Common myeloid progenitor, CD34-positive (primary cell): ENCODE measurements at regions not wholly inside any gene's neighbourhood (a gene's known extent, or its start where the extent isn't known, plus 50 kb on each side); places are given as distances from the start of the nearest gene placed in this dataset.

Source experiments
- CTCF ChIA-PET: fragments of 350-600 bp; sonication (Branson Sonifier 250); formaldehyde crosslinking; loops from one replicate; lab custom pipeline; 2021; ENCODE audit warnings: antibody characterized with exemption; lab: Charles Lee
- POLR2A ChIA-PET: fragments of 350-600 bp; sonication (Branson Sonifier 250); formaldehyde crosslinking; loops from one replicate; lab custom pipeline; 2021; ENCODE audit warnings: antibody characterized with exemption; lab: Charles Lee
- DNase-seq, 3 donors: peaks; one replicate each; pipeline versions ENCODE4 v3.0.0 to v3.0.0-alpha.2; 2013
- H3K27ac ChIP-seq, 2 experiments: 1 replicate in 1 of 2; 2 replicates in 1 of 2; pipeline ENCODE4 v1.7.0; 2013; ENCODE audit warnings: inconsistent platforms in 2 of 2, low read length in 2 of 2, mild to moderate bottlenecking in 2 of 2, low read depth in 1 of 2, moderate library complexity in 1 of 2; ENCODE audit not compliant: severe bottlenecking in 2 of 2, insufficient read depth in 1 of 2, poor library complexity in 1 of 2
- H3K27me3 ChIP-seq, 5 experiments: replicated peaks in 2 of 5; 1 replicate in 3 of 5; 2 replicates in 2 of 5; pipeline versions ENCODE4 v1.6.1 to v1.7.0; 2013; ENCODE audit warnings: low read length in 4 of 5, mild to moderate bottlenecking in 2 of 5, moderate library complexity in 2 of 5, inconsistent platforms in 1 of 5; ENCODE audit not compliant: insufficient read depth in 5 of 5, control insufficient read depth in 4 of 5
- H3K36me3 ChIP-seq, 4 experiments: 1 replicate in 2 of 4; 2 replicates in 2 of 4; pipeline versions ENCODE4 v1.6.1 to v1.7.0; 2013; ENCODE audit warnings: low read length in 3 of 4, control low read depth in 1 of 4, mild to moderate bottlenecking in 1 of 4; ENCODE audit not compliant: control insufficient read depth in 4 of 4, insufficient read depth in 4 of 4
- H3K4me1 ChIP-seq, 4 experiments: 1 replicate in 3 of 4; 2 replicates in 1 of 4; pipeline versions ENCODE4 v1.6.1 to v1.7.1; 2013; ENCODE audit warnings: low read length in 3 of 4, mild to moderate bottlenecking in 3 of 4, control low read depth in 1 of 4, inconsistent platforms in 1 of 4, moderate library complexity in 1 of 4; ENCODE audit not compliant: control insufficient read depth in 4 of 4, insufficient read depth in 4 of 4; ENCODE audit errors: control extremely low read depth in 1 of 4
- H3K4me3 ChIP-seq, 7 experiments: 1 replicate in 4 of 7; 2 replicates in 3 of 7; pipeline versions ENCODE4 v1.5.1 to v1.7.0; 2013; ENCODE audit warnings: mild to moderate bottlenecking in 7 of 7, low read length in 6 of 7, moderate library complexity in 6 of 7, inconsistent platforms in 2 of 7, low read depth in 2 of 7, control low read depth in 1 of 7; ENCODE audit not compliant: insufficient read depth in 4 of 7, control insufficient read depth in 1 of 7; ENCODE audit errors: extremely low read depth in 1 of 7
- H3K9me3 ChIP-seq, 5 experiments: 1 replicate in 4 of 5; 2 replicates in 1 of 5; pipeline versions ENCODE4 v1.6.1 to v1.7.1; 2013; ENCODE audit warnings: low read length in 4 of 5, mild to moderate bottlenecking in 2 of 5, inconsistent platforms in 1 of 5, low read depth in 1 of 5, moderate library complexity in 1 of 5; ENCODE audit not compliant: control insufficient read depth in 4 of 5, insufficient read depth in 2 of 5; ENCODE audit errors: control extremely low read depth in 1 of 5
- WGBS: methylation state at CpG from one replicate; pipeline ENCODE4 v1.1.5; 2013; ENCODE audit not compliant: insufficient coverage; 5-methylcytosine and 5-hydroxymethylcytosine counted together

- H3K4me1 ChIP-seq, result peaks cover 0 to 51% (median 39%) of the 10 kb centered on the region in 4 experiments
- no peaks in the 10 kb centered on the region for H3K9me3 ChIP-seq
- H3K36me3 ChIP-seq, result no peaks in the 10 kb centered on the region
- H3K4me3 ChIP-seq, result no peak overlapping the region
- WGBS, result 92% methylated on average over 8 of the region's 13 CpGs
- H3K27me3 ChIP-seq, result no peaks in the 10 kb centered on the region
- CTCF ChIA-PET, result interaction anchor here (0.6 to 5.2 kb wide), 5 partner anchors 10 to 43 kb away, joined by 3 to 24 read pairs (median 4); no protein-coding TSS in a partner anchor
- POLR2A ChIA-PET, result interaction anchor here (1.2 kb wide), 1 partner anchor 14 kb away, joined by 3 read pairs; no protein-coding TSS in a partner anchor
- H3K27ac ChIP-seq, result no peak overlapping the region
- no peak for DNase-seq
Measured at GRCh38 chr16:85324488-85324887, 212.2 kb upstream of the CIBAR2 start.

DNA sequence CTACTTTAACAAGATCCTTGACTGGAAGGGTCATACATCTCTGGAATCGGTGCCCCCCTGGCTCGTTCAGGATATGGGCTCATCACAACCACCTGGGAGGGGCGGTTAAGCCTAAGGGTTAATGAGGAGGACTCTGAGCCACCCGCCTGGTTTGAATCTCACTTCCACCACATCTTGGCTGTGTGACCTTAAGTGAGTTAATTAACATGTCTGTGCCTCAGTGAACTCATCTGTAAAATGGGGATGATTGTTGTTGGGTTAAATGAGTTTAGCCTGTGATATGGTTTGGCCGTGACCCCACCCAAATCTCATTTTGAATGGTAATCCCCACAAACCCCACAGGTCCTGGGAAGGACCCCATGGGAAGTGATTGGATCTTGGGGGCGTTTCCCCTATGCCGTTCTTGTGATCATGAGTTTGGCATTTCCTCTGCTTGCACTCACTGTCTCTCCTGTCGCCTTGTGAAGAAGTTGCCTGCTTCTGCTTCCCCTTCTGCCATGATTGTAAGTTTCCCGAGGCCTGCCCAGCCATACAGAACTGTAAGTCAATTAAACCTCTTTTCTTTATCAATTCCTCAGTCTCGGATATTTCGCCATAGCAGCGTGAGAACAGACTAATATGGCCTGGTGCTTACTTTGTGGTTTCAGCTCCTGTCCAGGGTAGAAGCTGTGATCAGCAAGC, 214.0 kb upstream of the CIBAR2 start:
- POLR2A ChIA-PET, result no interaction called here
- WGBS, result 52% methylated on average over 8 of the region's 12 CpGs

DNA sequence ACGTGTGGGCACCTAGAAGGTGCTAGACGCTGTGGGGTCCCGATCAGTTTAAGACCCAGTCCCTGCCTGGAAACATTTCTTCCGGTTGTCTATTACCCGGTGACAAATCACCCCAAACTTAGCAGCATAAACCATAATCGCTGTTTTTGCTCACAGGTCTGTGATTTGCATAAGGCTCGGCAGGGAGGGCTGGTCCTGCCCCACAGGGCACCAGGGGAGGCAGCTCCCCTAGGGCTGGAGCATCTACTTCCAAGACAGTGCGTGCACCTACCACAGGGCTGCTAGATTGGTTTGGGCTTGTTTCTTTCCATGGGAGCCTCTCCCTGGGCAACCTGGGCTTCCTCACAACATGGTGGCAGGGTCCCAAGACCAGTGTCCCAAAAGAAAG, 214.5 kb upstream of the CIBAR2 start:
- H3K4me1 ChIP-seq, result peaks cover 0 to 57% (median 49%) of the 10 kb centered on the region in 4 experiments
- POLR2A ChIA-PET, result no interaction called here
- no peaks in the 10 kb centered on the region for H3K9me3 ChIP-seq
- no peak for DNase-seq
- CTCF ChIA-PET, result interaction anchor here (0.8 to 4.5 kb wide), 6 partner anchors 11 to 53 kb away, joined by 3 to 29 read pairs (median 4); no protein-coding TSS in a partner anchor
- no peak overlapping the region for H3K4me3 ChIP-seq
- H3K27ac ChIP-seq, result peak overlapping the region in 1 of 2 experiments; percentile 0
- no peaks in the 10 kb centered on the region for H3K36me3 ChIP-seq
- 86% methylated on average over 1 of the region's 8 CpGs for WGBS
- H3K27me3 ChIP-seq, result no peaks in the 10 kb centered on the region

More for the DNA sequence above, 214.0 kb upstream of the CIBAR2 start:
- Histone ChIP-seq H3K9me3 (no peaks in the 10 kb centered on the region), H3K4me1 (peaks cover 0 to 59% (median 52%) of the 10 kb centered on the region in 4 experiments), H3K36me3 (no peaks in the 10 kb centered on the region), H3K27me3 (no peaks in the 10 kb centered on the region), H3K4me3 (no peak overlapping the region), H3K27ac (no peak overlapping the region)
- CTCF ChIA-PET, result interaction anchor here (0.9 to 1.7 kb wide), 3 partner anchors 8 to 16 kb away, joined by 3 to 4 read pairs (median 4); no protein-coding TSS in a partner anchor
- peak in 2 of 3 donors; percentile 66 to 76 for DNase-seq

DNA sequence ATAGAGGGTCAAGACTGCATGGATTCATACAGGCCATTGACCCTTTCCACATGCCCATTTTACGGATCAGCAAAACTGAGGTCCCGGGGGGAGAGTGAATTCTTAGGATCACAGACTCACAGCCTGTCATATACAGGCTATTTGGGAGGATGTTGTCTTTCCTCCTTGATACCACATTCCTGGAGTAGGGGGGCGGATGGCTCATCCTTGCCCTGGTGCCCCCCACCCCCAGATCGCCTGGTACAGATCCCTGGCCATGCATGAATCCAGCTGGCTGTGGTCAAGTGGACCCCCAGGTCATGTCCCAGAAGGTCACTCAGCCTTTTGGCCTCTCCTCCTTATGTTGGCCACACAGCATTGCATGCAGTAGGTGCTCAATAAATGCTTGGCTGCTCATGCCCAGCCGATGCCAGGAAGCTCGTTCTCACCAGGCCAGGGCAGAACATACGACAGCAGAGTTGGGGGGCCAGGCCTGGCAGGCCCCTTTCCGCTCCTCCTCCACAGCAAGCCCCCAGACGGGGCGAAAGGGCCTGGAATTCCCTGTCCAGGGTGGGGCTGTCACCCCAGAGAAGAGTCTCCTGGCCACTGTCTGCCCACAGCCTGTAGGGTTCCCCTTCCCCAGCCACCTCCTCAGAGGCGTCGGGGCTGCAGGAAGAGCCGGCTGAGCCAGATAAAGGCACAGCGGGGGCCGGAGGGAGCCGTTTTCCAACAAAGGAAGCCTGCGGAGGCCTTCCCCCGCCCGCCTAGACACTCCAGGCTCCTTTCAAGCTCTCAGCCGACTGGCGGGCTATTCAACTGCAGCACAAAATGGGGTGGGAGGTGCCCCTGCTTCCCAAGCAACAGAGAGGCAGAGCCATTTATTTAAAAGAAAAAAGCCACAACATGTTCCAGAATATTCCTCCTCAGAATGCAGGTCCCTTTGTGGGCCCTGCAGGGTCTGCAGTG, 215.7 kb upstream of the CIBAR2 start:
- H3K27me3 ChIP-seq, result no peaks in the 10 kb centered on the region
- 22% methylated on average over 16 of the region's 21 CpGs for WGBS
- H3K4me3 ChIP-seq, result peak overlapping the region in 5 of 7 experiments; percentile 9 to 66 (median 32)
- H3K9me3 ChIP-seq, result no peaks in the 10 kb centered on the region
- peak overlapping the region; percentile 25 to 70 for H3K27ac ChIP-seq
- peak; percentile 88 to 97 (median 94) for DNase-seq
- CTCF ChIA-PET, result interaction anchor here (0.8 to 4.5 kb wide), 13 partner anchors 8 to 282 kb away, joined by 3 to 29 read pairs (median 4); no protein-coding TSS in a partner anchor
- peaks cover 0 to 47% (median 41%) of the 10 kb centered on the region in 4 experiments for H3K4me1 ChIP-seq
- no peaks in the 10 kb centered on the region for H3K36me3 ChIP-seq
- POLR2A ChIA-PET, result interaction anchor here (1.1 kb wide), 1 partner anchor 20 kb away, joined by 3 read pairs; no protein-coding TSS in a partner anchor

- peak overlapping the region in 5 of 7 experiments; percentile 9 to 66 (median 32) for H3K4me3 ChIP-seq
- H3K27ac ChIP-seq, result peak overlapping the region; percentile 25 to 70
Measured at GRCh38 chr16:85328676-85329058, 216.4 kb upstream of the CIBAR2 start.

DNA sequence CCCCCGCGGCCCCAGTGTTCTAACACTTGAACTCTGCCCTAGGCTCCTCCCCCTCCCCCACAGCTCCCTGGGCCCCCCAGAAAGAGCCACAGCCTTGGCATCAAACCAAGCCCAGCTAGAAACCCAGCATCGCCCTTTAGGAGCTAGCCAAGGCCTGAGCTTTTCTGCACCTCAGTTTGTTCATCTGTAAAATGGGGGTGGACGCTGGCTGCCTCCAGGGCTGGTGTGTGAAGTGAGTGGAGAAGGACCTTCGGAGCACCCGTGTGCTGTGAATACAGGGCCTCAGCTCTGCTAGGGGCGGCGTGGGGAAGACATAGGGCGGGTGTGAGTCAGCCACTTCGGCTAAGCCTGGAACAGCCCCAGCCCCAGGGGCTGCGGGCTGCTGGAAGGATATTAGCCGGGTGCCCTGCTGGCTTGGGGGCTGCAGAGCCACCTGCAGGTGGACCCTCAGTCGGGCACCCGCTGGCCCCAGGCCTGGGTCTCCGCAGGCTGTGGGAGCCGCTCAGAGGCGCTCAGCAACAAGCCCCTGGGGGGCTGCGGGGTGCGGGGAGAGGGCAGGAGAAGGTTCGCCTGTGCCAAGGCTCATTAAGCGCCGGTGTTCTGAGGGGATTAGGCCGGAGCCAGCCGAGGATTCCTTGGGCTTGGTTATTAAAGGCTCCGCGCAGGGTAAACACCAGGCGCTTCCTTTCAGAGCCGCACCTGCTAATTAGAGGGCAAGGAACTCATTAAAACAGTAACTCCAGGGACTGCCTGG, 217.0 kb upstream of the CIBAR2 start:
- Histone ChIP-seq H3K4me1 (peaks cover 0 to 49% (median 44%) of the 10 kb centered on the region in 4 experiments), H3K4me3 (peak overlapping the region in 1 of 7 experiments; percentile 53), H3K36me3 (no peaks in the 10 kb centered on the region), H3K9me3 (no peaks in the 10 kb centered on the region), H3K27me3 (no peaks in the 10 kb centered on the region), H3K27ac (peak overlapping the region in 1 of 2 experiments; percentile 34)
- CTCF ChIA-PET, result interaction anchor here (0.7 to 4.5 kb wide), 14 partner anchors 8 to 281 kb away, joined by 3 to 29 read pairs (median 6); no protein-coding TSS in a partner anchor
- POLR2A ChIA-PET, result interaction anchor here (1.0 to 1.1 kb wide), 2 partner anchors 20 to 22 kb away, joined by 3 to 4 read pairs; no protein-coding TSS in a partner anchor
- DNase-seq, result peak in 2 of 3 donors; percentile 61 to 64
- WGBS, result 44% methylated on average over 25 of the region's 28 CpGs

More at GRCh38 chr16:85328676-85329058, 216.4 kb upstream of the CIBAR2 start:
- ChIA-PET POLR2A (interaction anchor here (1.0 to 1.1 kb wide), 2 partner anchors 20 to 21 kb away, joined by 3 to 4 read pairs; no protein-coding TSS in a partner anchor), CTCF (interaction anchor here (0.7 to 4.5 kb wide), 13 partner anchors 9 to 282 kb away, joined by 3 to 29 read pairs (median 5); no protein-coding TSS in a partner anchor)
- no peaks in the 10 kb centered on the region for H3K36me3 ChIP-seq
- no peaks in the 10 kb centered on the region for H3K9me3 ChIP-seq
- H3K27me3 ChIP-seq, result no peaks in the 10 kb centered on the region
- H3K4me1 ChIP-seq, result peaks cover 0 to 43% (median 39%) of the 10 kb centered on the region in 4 experiments
- no peak for DNase-seq
- 6% methylated on average over 7 of the region's 17 CpGs for WGBS
